Neural progenitor cell (in vitro differentiated cells): ENCODE measurements at regions not wholly inside any gene's neighbourhood (a gene's known extent, or its start where the extent isn't known, plus 50 kb on each side); places are given as distances from the start of the nearest gene placed in this dataset.
A peak's percentile ranks its signal among the peaks of the same experiment; 100 is the strongest.

Source experiments
- DNase-seq: peaks from one replicate; pipeline ENCODE4 v3.0.0-alpha.2; 2016; ENCODE audit warnings: low spot score
- H2AFZ ChIP-seq: fragments of 200-600 bp; sonication (generic); replicated peaks from 2 replicates; pipeline ENCODE4 v1.6.1; 2016; ENCODE audit warnings: antibody characterized with exemption
- H3F3A ChIP-seq: fragments of 200-600 bp; sonication (generic); 2 replicates; pipeline ENCODE4 v1.6.1; 2016; ENCODE audit warnings: antibody characterized with exemption, low read depth
- H3K27ac ChIP-seq: fragments of 200-600 bp; sonication (generic); 2 replicates; pipeline ENCODE4 v1.5.1; 2016; ENCODE audit warnings: mild to moderate bottlenecking
- H3K27me3 ChIP-seq: fragments of 200-600 bp; sonication (generic); 2 replicates; pipeline ENCODE4 v1.6.1; 2016; ENCODE audit warnings: mild to moderate bottlenecking, moderate library complexity
- H3K36me3 ChIP-seq: fragments of 200-600 bp; sonication (generic); 2 replicates; pipeline ENCODE4 v1.5.1; 2016
- H3K4me1 ChIP-seq: fragments of 200-600 bp; sonication (generic); 2 replicates; pipeline ENCODE4 v1.6.1; 2016; ENCODE audit warnings: mixed run types
- H3K4me2 ChIP-seq: fragments of 200-600 bp; sonication (generic); 2 replicates; pipeline ENCODE4 v1.6.1; 2016
- H3K4me3 ChIP-seq: fragments of 200-600 bp; sonication (generic); 2 replicates; pipeline ENCODE4 v1.5.1; 2016
- H3K79me2 ChIP-seq: fragments of 200-600 bp; sonication (generic); 2 replicates; pipeline ENCODE4 v1.6.1; 2016; ENCODE audit warnings: low read depth
- H3K9ac ChIP-seq: fragments of 200-600 bp; sonication (generic); 2 replicates; pipeline ENCODE4 v1.6.1; 2016
- H3K9me3 ChIP-seq: fragments of 200-600 bp; sonication (generic); 2 replicates; pipeline ENCODE4 v1.5.1; 2016; ENCODE audit warnings: low read depth
- H4K20me1 ChIP-seq: fragments of 200-600 bp; sonication (generic); 2 replicates; pipeline ENCODE4 v1.6.1; 2016; ENCODE audit warnings: low read depth
- H3K27ac Mint-ChIP-seq: 3 replicates; pipeline ENCODE4 v1.8.0; 2021; ENCODE audit warnings: mixed read lengths
- H3K27me3 Mint-ChIP-seq: 2 replicates; pipeline ENCODE4 v1.8.0; 2022; ENCODE audit warnings: low read depth, mild to moderate bottlenecking, inconsistent platforms, moderate library complexity, mixed read lengths; ENCODE audit not compliant: insufficient read depth
- H3K36me3 Mint-ChIP-seq: 3 replicates; pipeline ENCODE4 v1.8.0; 2021; ENCODE audit warnings: mixed read lengths
- H3K4me1 Mint-ChIP-seq: 3 replicates; pipeline ENCODE4 v1.8.0; 2021; ENCODE audit warnings: mixed read lengths
- H3K4me3 Mint-ChIP-seq: 3 replicates; pipeline ENCODE4 v1.8.0; 2021; ENCODE audit warnings: mild to moderate bottlenecking, moderate library complexity, mixed read lengths
- H3K9me3 Mint-ChIP-seq: 3 replicates; pipeline ENCODE4 v1.8.0; 2020; ENCODE audit warnings: mixed read lengths
- CTCF ChIP-seq: fragments of 200-600 bp; sonication (generic); IDR thresholded peaks from 2 replicates; pipeline ENCODE4 v1.5.1; 2017; ENCODE audit warnings: antibody characterized with exemption, mild to moderate bottlenecking
- EZH2 ChIP-seq: fragments of 200-600 bp; sonication (generic); IDR thresholded peaks from 2 replicates; pipeline ENCODE4 v1.6.1; 2017; ENCODE audit warnings: antibody characterized with exemption, mild to moderate bottlenecking, moderate library complexity
- EZH2phosphoT487 ChIP-seq: fragments of 200-600 bp; sonication (generic); IDR thresholded peaks from 2 replicates; pipeline ENCODE4 v1.6.1; 2017; ENCODE audit warnings: antibody characterized with exemption

GRCh38 chr10:78935697-78936407, 132.9 kb upstream of the ZMIZ1 start:
- Mint-ChIP-seq H3K4me1 (peaks cover 29% of the 10 kb centered on the region), H3K27ac (no peak overlapping the region), H3K9me3 (no peaks in the 10 kb centered on the region), H3K36me3 (no peaks in the 10 kb centered on the region), H3K4me3 (no peak overlapping the region), H3K27me3 (peaks cover 16% of the 10 kb centered on the region)
- Histone ChIP-seq H4K20me1 (no peaks in the 10 kb centered on the region), H3K9ac (no peak overlapping the region), H3K4me2 (no peak overlapping the region), H3K27me3 (peaks cover 6% of the 10 kb centered on the region), H3K79me2 (no peaks in the 10 kb centered on the region), H2AFZ (no peak overlapping the region), H3K4me1 (no peaks in the 10 kb centered on the region), H3K4me3 (no peak overlapping the region), H3F3A (no peaks in the 10 kb centered on the region), H3K36me3 (no peaks in the 10 kb centered on the region), H3K9me3 (no peaks in the 10 kb centered on the region), H3K27ac (no peak overlapping the region)
- DNase-seq: no peak
- no peak for TF ChIP-seq CTCF
- no peak for TF ChIP-seq EZH2
- TF ChIP-seq EZH2phosphoT487: no peak

DNA sequence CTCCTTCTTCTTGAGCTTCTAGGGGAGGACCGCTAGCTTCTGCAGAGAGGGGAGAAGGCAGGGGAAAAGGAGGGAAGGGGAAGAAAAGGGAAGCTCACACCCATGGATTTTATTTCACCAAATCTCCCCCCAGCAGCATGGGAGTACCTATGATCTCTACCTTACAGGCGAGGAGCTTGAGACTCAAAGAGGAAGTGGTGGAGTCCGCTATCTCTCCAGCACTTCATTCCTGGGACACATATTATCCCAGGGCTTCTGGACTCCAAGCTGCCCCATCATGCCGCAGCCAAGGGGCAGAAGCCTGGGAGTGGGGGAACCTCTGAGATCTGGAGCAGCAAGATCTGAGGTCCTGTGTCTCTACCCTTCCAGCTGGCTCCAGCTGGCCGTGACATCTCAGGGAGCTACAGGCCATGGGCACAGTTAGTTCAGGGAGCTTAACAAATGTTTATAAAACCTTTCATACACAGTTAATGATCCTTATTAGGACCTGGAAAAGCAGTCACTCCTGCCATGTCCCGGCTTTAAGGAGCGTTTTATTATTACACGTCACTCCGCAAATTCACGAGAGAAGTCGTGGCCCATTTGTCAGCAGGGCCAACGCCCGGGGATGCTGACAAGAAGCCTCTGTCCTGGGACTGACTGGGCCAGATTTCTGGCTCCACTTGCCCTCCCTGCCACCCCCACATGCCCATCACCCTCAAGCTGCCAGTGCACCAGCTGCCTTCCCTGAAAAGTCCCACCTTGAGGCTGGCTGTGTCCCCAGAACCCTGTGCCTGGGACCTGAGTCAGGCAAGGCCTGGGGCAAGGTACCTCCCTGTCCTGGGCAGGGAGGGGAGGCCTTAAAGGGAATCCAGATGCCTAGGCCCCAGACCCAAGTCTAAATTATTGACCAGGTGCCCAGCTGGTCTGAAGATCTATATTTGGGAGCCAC, 132.1 kb upstream of the ZMIZ1 start:
- no peaks in the 10 kb centered on the region for H3K27me3 ChIP-seq
- H2AFZ ChIP-seq: no peak overlapping the region
- Mint-ChIP-seq H3K27me3 (peaks cover 16% of the 10 kb centered on the region), H3K9me3 (no peaks in the 10 kb centered on the region), H3K36me3 (no peaks in the 10 kb centered on the region), H3K27ac (no peak overlapping the region), H3K4me3 (no peak overlapping the region), H3K4me1 (peaks cover 20% of the 10 kb centered on the region)
- no peaks in the 10 kb centered on the region for H4K20me1 ChIP-seq
- no peak overlapping the region for H3K4me3 ChIP-seq
- H3K9ac ChIP-seq: no peak overlapping the region
- no peaks in the 10 kb centered on the region for H3K4me1 ChIP-seq
- no peaks in the 10 kb centered on the region for H3F3A ChIP-seq
- no peaks in the 10 kb centered on the region for H3K9me3 ChIP-seq
- H3K4me2 ChIP-seq: no peak overlapping the region
- H3K79me2 ChIP-seq: no peaks in the 10 kb centered on the region
- no peak overlapping the region for H3K27ac ChIP-seq
- TF ChIP-seq EZH2: no peak
- no peak for TF ChIP-seq EZH2phosphoT487
- no peak for TF ChIP-seq CTCF
- no peaks in the 10 kb centered on the region for H3K36me3 ChIP-seq
- DNase-seq: no peak

DNA sequence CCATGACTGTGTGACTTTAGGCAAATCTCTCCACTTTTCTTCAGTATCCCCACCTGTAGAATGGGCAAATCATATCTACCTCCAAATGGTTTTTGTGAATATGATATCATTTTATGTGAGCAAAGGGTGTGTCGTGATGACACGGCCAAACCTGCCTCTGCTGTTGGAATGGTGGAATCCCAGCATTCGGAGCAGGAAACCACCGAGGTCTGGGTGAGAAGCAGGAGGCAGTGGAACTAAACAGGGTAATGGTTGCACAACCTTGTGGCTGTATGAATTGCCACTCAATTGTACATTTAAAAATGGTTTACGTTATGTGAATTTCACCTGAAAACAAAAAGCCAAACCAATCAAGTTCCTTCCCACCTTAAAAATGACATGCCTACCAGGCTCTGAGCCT, 131.4 kb upstream of the ZMIZ1 start:
- Mint-ChIP-seq H3K27ac (peak overlapping the region; percentile 58), H3K27me3 (peaks cover 15% of the 10 kb centered on the region), H3K4me1 (peaks cover 16% of the 10 kb centered on the region), H3K4me3 (no peak overlapping the region), H3K36me3 (no peaks in the 10 kb centered on the region), H3K9me3 (peaks cover under 1% of the 10 kb centered on the region)
- no peaks in the 10 kb centered on the region for H3K79me2 ChIP-seq
- no peak for TF ChIP-seq CTCF
- H4K20me1 ChIP-seq: no peaks in the 10 kb centered on the region
- H3K4me1 ChIP-seq: no peaks in the 10 kb centered on the region
- no peaks in the 10 kb centered on the region for H3K36me3 ChIP-seq
- no peak overlapping the region for H3K9ac ChIP-seq
- no peaks in the 10 kb centered on the region for H3F3A ChIP-seq
- no peak overlapping the region for H3K4me2 ChIP-seq
- H3K4me3 ChIP-seq: no peak overlapping the region
- H3K9me3 ChIP-seq: no peaks in the 10 kb centered on the region
- no peak for DNase-seq
- H2AFZ ChIP-seq: no peak overlapping the region
- no peak overlapping the region for H3K27ac ChIP-seq
- H3K27me3 ChIP-seq: no peaks in the 10 kb centered on the region
